NAMALWA (cell line): ENCODE measurements at regions not wholly inside any gene's neighbourhood (a gene's known extent, or its start where the extent isn't known, plus 50 kb on each side); places are given as distances from the start of the nearest gene placed in this dataset.
"Not testable (repeated sequence)": the region's sequence is repeated elsewhere in the genome, so short reads cannot be mapped to it uniquely, and the experiment has no call there.

Source experiments
- DNase-seq: peaks from one replicate; pipeline ENCODE4 v3.0.0-alpha.2; 2015; ENCODE audit warnings: low spot score

DNA sequence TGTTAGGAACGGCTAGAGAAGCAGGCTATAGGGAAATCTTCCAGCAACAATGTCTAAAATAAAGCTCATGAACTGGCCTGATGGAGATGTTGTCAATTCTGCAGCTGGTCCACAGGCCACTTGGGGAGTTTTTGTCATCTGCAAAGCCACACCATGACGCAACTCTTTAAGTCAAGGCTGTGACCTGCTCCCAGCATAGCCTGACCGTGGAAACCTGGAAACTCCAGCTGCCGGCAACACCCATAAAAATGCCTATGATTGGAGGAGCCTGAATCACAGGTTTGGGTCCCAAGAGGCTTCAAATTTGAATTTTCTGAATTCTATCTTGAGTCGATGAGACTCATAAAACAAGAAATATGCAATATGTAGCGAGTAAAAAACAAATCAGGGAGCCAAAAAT, 969.2 kb upstream of the PRKX start:
- no peak for DNase-seq

GRCh38 chrX:4675686-4676300, 962.3 kb upstream of the PRKX start:
- no peak for DNase-seq

- DNase-seq, result no peak
Measured at GRCh38 chrX:4674028-4674782, 960.8 kb upstream of the PRKX start.

- DNase-seq, result no peak
Measured at GRCh38 chrX:4671344-4671743, 957.9 kb upstream of the PRKX start.

- DNase-seq, result no peak
Measured at GRCh38 chrX:4670606-4671005, 957.2 kb upstream of the PRKX start.

DNA sequence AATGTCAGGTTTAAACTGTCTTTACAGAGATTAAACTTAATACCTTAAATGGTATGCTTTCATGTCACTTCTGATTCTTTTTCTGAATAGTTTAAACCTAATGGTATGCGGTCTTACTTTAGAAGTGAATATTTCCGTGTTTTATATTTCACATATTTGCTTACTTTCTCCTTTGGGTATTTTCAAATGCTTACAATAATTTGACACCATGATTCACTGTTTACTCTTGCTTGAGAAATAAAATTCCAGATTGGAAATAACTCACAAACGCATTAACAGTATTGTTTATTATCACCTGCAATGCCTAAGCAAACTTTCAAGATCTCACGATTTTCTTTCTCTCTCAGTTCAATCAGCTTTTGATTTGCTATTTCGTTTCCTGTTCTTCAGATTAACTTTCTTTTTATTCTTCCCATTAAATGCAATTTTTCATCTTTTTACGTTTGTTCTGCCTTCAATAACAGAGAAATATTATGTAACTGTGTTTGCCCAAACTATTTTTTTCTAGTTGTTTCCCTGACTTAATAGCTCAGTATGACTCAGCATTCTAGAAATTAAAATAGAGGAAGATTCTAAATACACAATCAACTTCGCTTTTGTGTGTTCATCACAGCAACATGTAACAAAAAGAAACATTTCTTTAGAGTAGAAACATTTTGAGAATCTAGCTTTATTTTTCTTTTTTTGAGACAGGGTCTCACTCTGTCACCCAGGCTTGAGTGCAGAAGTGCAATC, 955.5 kb upstream of the PRKX start:
- no peak for DNase-seq

DNA sequence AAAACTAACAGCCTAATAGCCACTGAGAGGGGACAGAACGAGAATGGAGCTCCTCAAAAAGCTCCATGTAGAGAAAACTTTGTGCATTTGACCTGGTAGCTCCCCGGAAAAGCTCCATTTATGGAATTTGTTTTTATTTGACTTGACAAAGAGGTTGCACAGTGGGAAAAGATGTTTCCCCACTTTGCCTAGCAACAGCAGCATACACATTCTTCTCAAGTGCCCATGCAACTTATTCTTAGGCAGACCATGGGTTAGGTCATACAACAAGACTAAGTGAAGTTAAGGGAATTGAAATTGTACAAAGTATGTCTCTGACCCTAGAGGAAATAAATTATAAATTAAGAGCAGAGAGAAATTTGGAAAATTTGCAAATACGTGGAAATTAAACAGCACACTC, 949.6 kb upstream of the PRKX start:
- no peak for DNase-seq

DNA sequence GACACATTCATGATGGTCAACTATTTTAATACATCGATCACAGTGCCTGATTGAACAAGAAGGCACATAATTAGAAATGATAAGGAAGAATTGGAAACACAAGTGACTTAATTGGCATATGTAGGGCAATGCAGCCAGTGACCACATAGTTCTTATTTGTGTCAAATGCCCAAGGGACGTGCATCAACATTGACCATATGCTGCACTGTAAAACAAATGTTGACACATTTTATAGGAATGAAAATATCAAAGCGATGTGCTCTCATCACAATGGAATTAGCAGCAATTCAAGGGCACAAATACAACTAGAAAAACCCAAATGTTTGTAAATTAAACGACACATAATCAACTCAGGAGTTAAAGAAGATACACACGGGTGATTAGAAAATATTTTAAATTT, 948.3 kb upstream of the PRKX start:
- DNase-seq, result no peak

GRCh38 chrX:4656419-4656818, 943.0 kb upstream of the PRKX start:
- DNase-seq, result no peak

- DNase-seq, result no peak
Measured at GRCh38 chrX:4655743-4656142, 942.3 kb upstream of the PRKX start.

DNA sequence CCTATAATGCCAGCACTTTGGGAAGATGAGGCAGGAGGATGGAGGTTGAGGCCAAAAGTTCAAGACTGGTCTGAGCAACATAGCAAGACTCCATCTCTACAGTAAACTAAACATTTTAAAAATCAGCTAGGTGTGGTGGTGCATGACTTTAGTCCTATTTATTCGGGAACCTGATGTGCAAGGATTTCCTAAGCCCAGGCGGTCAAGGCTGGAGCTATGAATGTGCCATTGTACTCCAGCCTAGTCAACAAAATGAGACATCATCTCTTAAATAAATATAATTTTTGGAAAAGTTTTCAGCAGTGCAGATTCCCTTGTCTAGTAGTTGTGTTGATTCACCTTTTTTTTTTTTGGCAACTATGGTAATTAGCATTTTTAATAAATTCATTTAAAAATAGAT, 928.7 kb upstream of the PRKX start:
- DNase-seq, result no peak

DNA sequence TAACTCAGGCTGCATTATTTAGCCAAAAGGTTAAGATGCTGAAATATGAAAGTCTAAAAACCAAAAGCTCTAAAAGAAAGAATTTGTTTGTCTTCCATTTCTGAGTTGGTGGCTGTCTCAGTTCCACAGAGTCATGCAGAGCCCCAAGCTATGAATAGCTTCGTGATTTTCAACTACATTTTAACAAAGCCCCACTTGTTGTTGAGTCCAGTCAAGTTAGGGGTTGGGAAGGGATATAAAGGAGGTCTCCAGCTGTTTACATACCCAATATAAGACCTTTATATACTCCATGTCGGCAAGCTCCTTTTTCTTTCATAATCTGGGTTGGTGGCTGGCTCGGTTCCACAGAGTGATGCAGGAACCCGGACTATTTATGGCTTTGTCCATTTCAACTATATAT, 924.6 kb upstream of the PRKX start:
- no peak for DNase-seq

GRCh38 chrX:4627414-4627813, 914.0 kb upstream of the PRKX start:
- DNase-seq, result no peak

DNA sequence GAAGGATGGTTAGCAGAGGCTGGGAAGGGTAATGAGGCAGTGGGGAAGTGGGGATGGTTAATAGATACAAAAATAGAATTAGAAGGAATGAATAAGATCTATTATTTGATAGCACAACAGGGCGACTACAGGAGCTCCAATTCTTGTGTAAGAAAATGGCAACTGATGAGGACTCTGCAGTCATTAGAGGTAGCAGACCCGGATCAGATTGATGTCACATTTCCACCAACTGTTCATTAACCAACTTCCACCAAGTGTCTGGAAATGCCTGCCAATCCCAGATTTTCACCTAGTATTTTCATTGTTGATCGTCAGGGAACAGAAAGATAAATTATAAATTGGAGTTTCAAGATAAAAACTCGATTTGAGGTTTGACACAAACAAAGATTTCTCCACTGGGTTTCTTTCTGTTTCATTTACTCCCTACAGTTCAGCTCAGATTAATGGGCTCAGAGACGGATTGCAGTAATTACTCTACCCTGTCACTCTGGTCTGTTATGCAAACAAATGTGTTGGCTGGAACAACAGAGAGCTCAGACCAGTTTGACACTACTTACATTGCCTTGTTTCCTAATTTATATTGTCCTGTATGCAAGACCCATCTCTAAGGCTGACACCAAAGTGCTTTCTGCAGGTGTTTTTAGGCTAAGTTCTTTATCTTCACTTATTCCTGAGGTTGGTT, 909.2 kb upstream of the PRKX start:
- DNase-seq, result no peak

GRCh38 chrX:4613651-4614050, 900.2 kb upstream of the PRKX start:
- not testable (repeated sequence) for DNase-seq

DNA sequence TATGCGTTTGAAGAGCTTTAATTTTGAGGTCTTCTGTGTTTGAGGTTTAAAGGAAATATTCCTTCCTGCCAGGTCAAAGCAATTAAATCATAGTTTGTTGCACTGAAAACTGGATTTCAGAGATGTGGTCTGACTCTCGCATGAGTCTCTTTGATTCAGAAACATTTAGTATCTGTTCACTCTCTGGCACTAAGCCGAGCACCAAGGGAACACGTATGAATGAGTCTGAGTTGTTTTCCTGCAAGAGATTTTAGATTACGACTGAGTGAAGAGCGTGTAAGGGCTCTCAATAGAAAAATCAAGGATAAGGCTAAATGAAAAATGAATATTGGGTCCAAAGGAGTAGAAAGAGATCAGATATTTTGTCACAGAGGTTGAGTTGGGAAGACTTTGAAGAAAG, 875.4 kb upstream of the PRKX start:
- DNase-seq, result no peak

DNA sequence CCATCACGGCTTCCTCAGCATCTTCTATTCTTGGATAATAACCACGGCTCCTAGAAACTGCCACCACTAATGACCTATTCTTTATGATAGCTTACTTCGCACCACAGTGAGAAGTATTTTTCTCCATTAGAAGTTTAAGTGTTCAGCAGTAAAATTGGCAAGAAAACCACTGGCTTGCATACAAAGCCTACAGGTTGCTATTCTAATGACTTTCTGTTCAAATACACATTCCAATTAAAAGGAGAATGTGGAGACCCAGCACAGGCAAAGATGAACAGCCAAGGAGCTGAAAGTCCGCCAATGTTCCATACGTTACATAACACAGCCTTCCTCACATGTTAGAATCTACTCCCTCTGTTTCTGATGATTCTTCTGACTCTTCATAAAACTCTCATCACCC, 875.0 kb upstream of the PRKX start:
- no peak for DNase-seq

DNA sequence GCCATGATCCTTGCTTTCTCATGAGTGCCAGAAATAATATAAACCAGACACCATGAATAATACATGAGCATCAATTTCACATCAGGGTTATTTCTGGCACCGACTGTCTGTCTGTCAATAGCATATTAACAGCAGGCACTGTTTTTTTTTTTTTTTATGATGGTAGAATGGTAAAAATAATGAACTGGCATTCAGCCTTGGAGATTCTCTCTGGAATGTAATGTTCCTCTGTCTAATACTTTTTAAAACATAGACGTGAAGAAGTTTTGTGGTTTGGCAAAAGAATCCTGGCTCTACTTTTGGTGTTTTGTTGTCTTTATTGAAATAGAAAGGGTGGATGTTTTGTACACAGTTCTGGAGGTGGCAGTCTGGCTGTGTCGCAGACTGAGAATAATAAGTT, 874.6 kb upstream of the PRKX start:
- DNase-seq, result no peak

GRCh38 chrX:4579999-4580398, 866.5 kb upstream of the PRKX start:
- DNase-seq, result no peak

- no peak for DNase-seq
Measured at GRCh38 chrX:4579480-4579879, 866.0 kb upstream of the PRKX start.

GRCh38 chrX:4572691-4573090, 859.2 kb upstream of the PRKX start:
- DNase-seq, result no peak

GRCh38 chrX:4570151-4570550, 856.7 kb upstream of the PRKX start:
- no peak for DNase-seq

DNA sequence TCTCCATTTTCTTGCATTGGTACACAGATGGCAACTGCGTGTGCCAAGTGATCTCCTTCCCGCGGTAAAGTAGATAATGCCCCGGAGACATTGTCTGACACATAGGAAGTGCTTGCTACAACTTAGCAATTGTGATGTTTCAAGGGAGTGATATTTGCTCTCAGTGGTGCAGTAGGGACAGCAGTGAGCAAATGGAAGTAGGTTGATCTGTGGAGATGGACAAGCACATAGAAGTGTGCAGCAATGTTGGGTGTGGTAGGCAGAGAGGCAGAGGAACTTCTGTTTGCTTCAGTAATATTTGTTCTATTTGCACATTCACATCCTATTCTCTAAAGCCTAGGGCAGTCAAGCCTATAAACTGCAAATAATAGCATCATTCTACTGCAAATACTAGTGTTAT, 846.7 kb upstream of the PRKX start:
- DNase-seq, result no peak
